H9 (cell line): ENCODE measurements at regions not wholly inside any gene's neighbourhood (a gene's known extent, or its start where the extent isn't known, plus 50 kb on each side); places are given as distances from the start of the nearest gene placed in this dataset.

Experiments used
- DNase-seq: peaks from one replicate; pipeline ENCODE4 v3.0.0-alpha.2; 2017
- H2AFZ ChIP-seq: one replicate; pipeline ENCODE4 v1.6.1; 2013; ENCODE audit warnings: mild to moderate bottlenecking, low read length, control low read depth, moderate library complexity
- H2AK5ac ChIP-seq: 2 replicates; pipeline ENCODE4 v1.6.1; 2013; ENCODE audit warnings: low read length, control low read depth, mixed read lengths; ENCODE audit not compliant: insufficient read length
- H2BK120ac ChIP-seq: one replicate; pipeline ENCODE4 v1.6.1; 2013; ENCODE audit warnings: low read depth, mild to moderate bottlenecking, low read length, control low read depth, inconsistent platforms; ENCODE audit not compliant: poor library complexity, severe bottlenecking
- H2BK12ac ChIP-seq: 2 replicates; pipeline ENCODE4 v1.6.1; 2013; ENCODE audit warnings: low read length, control low read depth, mixed read lengths, low read depth; ENCODE audit not compliant: insufficient read length
- H2BK15ac ChIP-seq: 2 replicates; pipeline ENCODE4 v1.6.1; 2013; ENCODE audit warnings: low read depth, low read length, control low read depth
- H2BK20ac ChIP-seq: one replicate; pipeline ENCODE4 v1.6.1; 2013; ENCODE audit warnings: low read depth, mild to moderate bottlenecking, low read length, control low read depth, inconsistent platforms; ENCODE audit not compliant: poor library complexity, severe bottlenecking
- H2BK5ac ChIP-seq: 2 replicates; pipeline ENCODE4 v1.6.1; 2013; ENCODE audit warnings: low read length, control low read depth, mixed read lengths; ENCODE audit not compliant: insufficient read length
- H3K14ac ChIP-seq: 2 replicates; pipeline ENCODE4 v1.6.1; 2013; ENCODE audit warnings: low read length, control low read depth; ENCODE audit not compliant: insufficient read depth
- H3K18ac ChIP-seq: 2 replicates; pipeline ENCODE4 v1.6.1; 2013; ENCODE audit warnings: low read depth, mild to moderate bottlenecking, mixed read lengths, low read length, control low read depth; ENCODE audit not compliant: insufficient read length
- H3K23ac ChIP-seq: 2 replicates; pipeline ENCODE4 v1.6.1; 2013; ENCODE audit warnings: low read length, control low read depth, mixed read lengths, low read depth; ENCODE audit not compliant: insufficient read length
- H3K23me2 ChIP-seq: 2 replicates; pipeline ENCODE4 v1.6.1; 2013; ENCODE audit warnings: low read depth, mild to moderate bottlenecking, mixed read lengths, low read length, control low read depth; ENCODE audit not compliant: insufficient read length, poor library complexity, severe bottlenecking
- H3K27ac ChIP-seq: 2 replicates; pipeline ENCODE4 v1.5.1; 2013; ENCODE audit warnings: low read length, control low read depth, mixed read lengths, low read depth; ENCODE audit not compliant: insufficient read length
- H3K27me3 ChIP-seq: 2 replicates; pipeline ENCODE4 v1.6.1; 2013; ENCODE audit warnings: low read length, control low read depth, inconsistent platforms; ENCODE audit not compliant: insufficient read depth
- H3K4ac ChIP-seq: 2 replicates; pipeline ENCODE4 v1.6.1; 2013; ENCODE audit warnings: low read depth, mild to moderate bottlenecking, control low read depth, inconsistent platforms, low read length, moderate library complexity
- H3K4me1 ChIP-seq: 2 replicates; pipeline ENCODE4 v1.6.1; 2013; ENCODE audit warnings: low read length, control low read depth, inconsistent platforms; ENCODE audit not compliant: insufficient read depth
- H3K4me2 ChIP-seq: 2 replicates; pipeline ENCODE4 v1.6.1; 2013; ENCODE audit warnings: low read length, control low read depth, mixed read lengths; ENCODE audit not compliant: insufficient read length, insufficient read depth
- H3K56ac ChIP-seq: 2 replicates; pipeline ENCODE4 v1.6.1; 2013; ENCODE audit warnings: low read depth, mild to moderate bottlenecking, mixed read lengths, low read length, control low read depth; ENCODE audit not compliant: insufficient read length
- H3K79me1 ChIP-seq: 2 replicates; pipeline ENCODE4 v1.6.1; 2013; ENCODE audit warnings: low read depth, mild to moderate bottlenecking, moderate library complexity, low read length, control low read depth, inconsistent platforms; ENCODE audit not compliant: insufficient read depth, poor library complexity, severe bottlenecking
- H3K79me2 ChIP-seq: 2 replicates; pipeline ENCODE4 v1.6.1; 2013; ENCODE audit warnings: low read length, control low read depth, inconsistent platforms; ENCODE audit not compliant: insufficient read depth
- H3K9ac ChIP-seq: 2 replicates; pipeline ENCODE4 v1.6.1; 2013; ENCODE audit warnings: low read length, control low read depth, mixed read lengths; ENCODE audit not compliant: insufficient read length; ENCODE audit errors: extremely low read depth
- H3K9me3 ChIP-seq: one replicate; pipeline ENCODE4 v1.6.1; 2013; ENCODE audit warnings: low read depth, low read length, inconsistent platforms; ENCODE audit not compliant: control insufficient read depth
- H3T11ph ChIP-seq: one replicate; pipeline ENCODE4 v1.6.1; 2013; ENCODE audit warnings: mild to moderate bottlenecking, low read length, control low read depth, inconsistent platforms
- H4K20me1 ChIP-seq: one replicate; pipeline ENCODE4 v1.6.1; 2013; ENCODE audit not compliant: control insufficient read depth, insufficient read length, insufficient read depth
- H4K5ac ChIP-seq: 2 replicates; pipeline ENCODE4 v1.6.1; 2013; ENCODE audit warnings: low read depth, mild to moderate bottlenecking, mixed read lengths, low read length, control low read depth; ENCODE audit not compliant: insufficient read length
- H4K8ac ChIP-seq: replicated peaks from 2 replicates; pipeline ENCODE4 v1.6.1; 2013; ENCODE audit warnings: low read length, control low read depth, mixed read lengths, low read depth; ENCODE audit not compliant: insufficient read length
- H4K91ac ChIP-seq: 2 replicates; pipeline ENCODE4 v1.6.1; 2013; ENCODE audit warnings: low read depth, mild to moderate bottlenecking, moderate library complexity, mixed read lengths, low read length, control low read depth; ENCODE audit not compliant: insufficient read length
- H3K27ac Mint-ChIP-seq, 3 experiments: 2 replicates in 2 of 3; 3 replicates in 1 of 3; pipeline ENCODE4 v1.8.0; 2020 to 2021; ENCODE audit warnings: mixed read lengths in 3 of 3, mild to moderate bottlenecking in 1 of 3, moderate library complexity in 1 of 3
- H3K27me3 Mint-ChIP-seq: 2 replicates; pipeline ENCODE4 v1.8.0; 2021; ENCODE audit warnings: low read depth, mild to moderate bottlenecking, moderate library complexity, mixed read lengths
- H3K36me3 Mint-ChIP-seq, 3 experiments: 2 replicates in 2 of 3; 3 replicates in 1 of 3; pipeline ENCODE4 v1.8.0; 2020 to 2021; ENCODE audit warnings: low read depth in 3 of 3, mixed read lengths in 3 of 3; ENCODE audit not compliant: insufficient read depth in 1 of 3
- H3K4me1 Mint-ChIP-seq, 2 experiments: 2 replicates each; pipeline ENCODE4 v1.8.0; 2020; ENCODE audit warnings: mixed read lengths in 2 of 2
- H3K4me3 Mint-ChIP-seq, 2 experiments: 2 replicates in 1 of 2; 3 replicates in 1 of 2; pipeline ENCODE4 v1.8.0; 2020 to 2021; ENCODE audit warnings: mild to moderate bottlenecking in 2 of 2, mixed read lengths in 2 of 2, moderate library complexity in 1 of 2
- H3K9me3 Mint-ChIP-seq, 2 experiments: 2 replicates in 1 of 2; 3 replicates in 1 of 2; pipeline ENCODE4 v1.8.0; 2020; ENCODE audit warnings: mild to moderate bottlenecking in 2 of 2, mixed read lengths in 2 of 2, moderate library complexity in 1 of 2
- WGBS: extraction: QIAGEN DNeasy Blood & Tissue Kit; methylation state at CpG from one replicate; pipeline ENCODE4 v1.1.7; 2013; ENCODE audit warnings: missing lambda C conversion rate, low lambda C conversion rate, mixed read lengths; ENCODE audit not compliant: insufficient read length; ENCODE audit errors: extremely low coverage; 5-methylcytosine and 5-hydroxymethylcytosine counted together
- TF ChIP-seq, protein P1 (sequence below): fragments of 200-600 bp; sonication (generic); conservative IDR thresholded peaks from 3 replicates; pipeline ENCODE4 v1.8.0; 2021; ENCODE audit warnings: antibody characterized with exemption, mild to moderate bottlenecking

- no peak overlapping the region for H3K27ac Mint-ChIP-seq
- Histone ChIP-seq H3T11ph (no peak overlapping the region), H4K8ac (no peak overlapping the region), H3K56ac (no peak overlapping the region), H2AK5ac (no peak overlapping the region), H3K79me2 (no peaks in the 10 kb centered on the region), H3K18ac (no peak overlapping the region), H4K91ac (no peak overlapping the region), H3K4me1 (peaks cover 2% of the 10 kb centered on the region; the same call in 1 of the 2 replicates), H2BK12ac (no peak overlapping the region), H2BK120ac (no peak overlapping the region), H3K14ac (no peak overlapping the region), H2BK20ac (no peak overlapping the region), H4K20me1 (no peaks in the 10 kb centered on the region), H2BK5ac (no peak overlapping the region), H3K79me1 (no peaks in the 10 kb centered on the region), H2AFZ (no peak overlapping the region), H3K27ac (no peak overlapping the region), H3K4ac (no peak overlapping the region), H2BK15ac (no peak overlapping the region), H3K23me2 (no peaks in the 10 kb centered on the region), H3K27me3 (no peaks in the 10 kb centered on the region), H3K23ac (no peak overlapping the region), H3K9ac (no peak overlapping the region), H3K9me3 (no peaks in the 10 kb centered on the region), H3K4me2 (no peak overlapping the region), H4K5ac (no peak overlapping the region)
- H3K27me3 Mint-ChIP-seq = no peaks in the 10 kb centered on the region
- no CpG with 5 or more reads among the region's 1 CpG for WGBS
- TF ChIP-seq, protein P1, sequence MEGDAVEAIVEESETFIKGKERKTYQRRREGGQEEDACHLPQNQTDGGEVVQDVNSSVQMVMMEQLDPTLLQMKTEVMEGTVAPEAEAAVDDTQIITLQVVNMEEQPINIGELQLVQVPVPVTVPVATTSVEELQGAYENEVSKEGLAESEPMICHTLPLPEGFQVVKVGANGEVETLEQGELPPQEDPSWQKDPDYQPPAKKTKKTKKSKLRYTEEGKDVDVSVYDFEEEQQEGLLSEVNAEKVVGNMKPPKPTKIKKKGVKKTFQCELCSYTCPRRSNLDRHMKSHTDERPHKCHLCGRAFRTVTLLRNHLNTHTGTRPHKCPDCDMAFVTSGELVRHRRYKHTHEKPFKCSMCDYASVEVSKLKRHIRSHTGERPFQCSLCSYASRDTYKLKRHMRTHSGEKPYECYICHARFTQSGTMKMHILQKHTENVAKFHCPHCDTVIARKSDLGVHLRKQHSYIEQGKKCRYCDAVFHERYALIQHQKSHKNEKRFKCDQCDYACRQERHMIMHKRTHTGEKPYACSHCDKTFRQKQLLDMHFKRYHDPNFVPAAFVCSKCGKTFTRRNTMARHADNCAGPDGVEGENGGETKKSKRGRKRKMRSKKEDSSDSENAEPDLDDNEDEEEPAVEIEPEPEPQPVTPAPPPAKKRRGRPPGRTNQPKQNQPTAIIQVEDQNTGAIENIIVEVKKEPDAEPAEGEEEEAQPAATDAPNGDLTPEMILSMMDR = no peak
- H3K4me3 Mint-ChIP-seq = no peak overlapping the region
- H3K4me1 Mint-ChIP-seq = peaks cover 0 to 7% of the 10 kb centered on the region in 2 experiments; a peak in 1 of 4 replicates
- H3K9me3 Mint-ChIP-seq = peaks cover 0 to 2% of the 10 kb centered on the region in 2 experiments; a peak in 1 of 5 replicates
- no peak for DNase-seq
- H3K36me3 Mint-ChIP-seq = no peaks in the 10 kb centered on the region; a peak in 2 of 7 replicates
These were observed 147.8 kb upstream of the TGFBR2 start for GRCh38 chr3:30458376-30459171.
